HCT116 (cell line): ENCODE measurements at regions not wholly inside any gene's neighbourhood (a gene's known extent, or its start where the extent isn't known, plus 50 kb on each side); places are given as distances from the start of the nearest gene placed in this dataset.

ENCODE experiments used
- ATAC-seq: fragments of 200-7000 bp; cut with Tn5 transposase; 2 replicates; pipeline ENCODE4 v1.9.1; 2020; ENCODE audit warnings: mild to moderate bottlenecking, moderate library complexity
- BruUV-seq: library from RNA; stranded (reverse); fragments of 400-500 nt; replicated peaks from 2 replicates; lab custom pipeline; 2021; lab: Mats Ljungman, UMichigan
- CTCF ChIA-PET: fragments of 300-600 bp; sonication (Branson Sonifier 250); formaldehyde crosslinking; loops from one replicate; lab custom pipeline; 2021; ENCODE audit warnings: antibody characterized with exemption; lab: Charles Lee
- POLR2A ChIA-PET: fragments of 300-600, 350-600 bp; sonication (Branson Sonifier 250); formaldehyde crosslinking; loops from one replicate; lab custom pipeline; 2021; ENCODE audit warnings: antibody characterized with exemption; lab: Charles Lee
- RAD21 ChIA-PET, 2 experiments: fragments of 300-600 bp; sonication (Branson Sonifier 250); formaldehyde crosslinking; loops; one replicate each; lab custom pipeline; 2023; ENCODE audit warnings: low total read pairs in 2 of 2; ENCODE audit not compliant: uncharacterized antibody in 2 of 2, unreplicated experiment in 2 of 2, low non-redundant PET in 1 of 2; lab: Charles Lee
- DNase-seq: peaks from one replicate; pipeline ENCODE4 v3.0.0-alpha.2; 2010; ENCODE audit warnings: low read depth, low spot score
- H2AFZ ChIP-seq: fragments of 200-600 bp; shearing (Covaris generic), sonication (generic); 2 replicates; pipeline ENCODE4 v1.6.1; 2017; ENCODE audit warnings: low read depth, mixed run types, mixed read lengths, antibody characterized with exemption, low read length; ENCODE audit not compliant: poor library complexity, severe bottlenecking
- H3K27ac ChIP-seq: 2 replicates; pipeline ENCODE4 v1.5.1; 2012; ENCODE audit warnings: low read depth, low read length
- H3K27me3 ChIP-seq: fragments of 200-600 bp; sonication (generic); 2 replicates; pipeline ENCODE4 v1.6.1; 2016; ENCODE audit warnings: mixed run types, low read length, mixed read lengths; ENCODE audit not compliant: insufficient read depth
- H3K36me3 ChIP-seq, 2 experiments: fragments of 200-500 bp in 1 of 2; fragments of 200-600 bp in 1 of 2; sonication (Bioruptor generic) in 1 of 2; sonication (generic) in 1 of 2; 2 replicates each; pipeline versions ENCODE4 v1.5.1 to v1.6.1; 2014 to 2016; ENCODE audit warnings: low read length in 2 of 2, inconsistent platforms in 1 of 2, mixed read lengths in 1 of 2, mixed run types in 1 of 2; ENCODE audit not compliant: insufficient read depth in 2 of 2, control insufficient read depth in 1 of 2
- H3K4me1 ChIP-seq, 2 experiments: fragments of 200-600 bp in 1 of 2; sonication (generic) in 1 of 2; 2 replicates each; pipeline versions ENCODE4 v1.5.1 to v1.6.1; 2012 to 2017; ENCODE audit warnings: low read length in 2 of 2, inconsistent platforms in 1 of 2, mild to moderate bottlenecking in 1 of 2, mixed read lengths in 1 of 2, mixed run types in 1 of 2, moderate library complexity in 1 of 2; ENCODE audit not compliant: insufficient read depth in 2 of 2, control insufficient read depth in 1 of 2
- H3K4me2 ChIP-seq: fragments of 200-600 bp; sonication (generic); 2 replicates; pipeline ENCODE4 v1.6.1; 2017; ENCODE audit warnings: mixed run types, low read length, mixed read lengths
- H3K4me3 ChIP-seq, 2 experiments: fragments of 200-600 bp in 1 of 2; sonication (generic) in 1 of 2; replicated peaks in 1 of 2; 2 replicates each; pipeline ENCODE4 v1.5.1; 2011 to 2016; ENCODE audit warnings: low read length in 2 of 2, control low read depth in 1 of 2, low read depth in 1 of 2, mild to moderate bottlenecking in 1 of 2, mixed read lengths in 1 of 2, mixed run types in 1 of 2
- H3K79me2 ChIP-seq: fragments of 200-600 bp; sonication (generic); 2 replicates; pipeline ENCODE4 v1.6.1; 2017; ENCODE audit warnings: mild to moderate bottlenecking, mixed run types, low read length, moderate library complexity, mixed read lengths; ENCODE audit not compliant: insufficient read depth
- H3K9ac ChIP-seq: fragments of 200-600 bp; sonication (generic); 2 replicates; pipeline ENCODE4 v1.6.1; 2016; ENCODE audit warnings: low read length, mixed read lengths
- H3K9me2 ChIP-seq: fragments of 200-600 bp; sonication (generic), shearing (Covaris generic); 2 replicates; pipeline ENCODE4 v1.6.1; 2017; ENCODE audit warnings: mixed run types, mild to moderate bottlenecking, moderate library complexity; ENCODE audit not compliant: insufficient read depth
- H3K9me3 ChIP-seq, 2 experiments: fragments of 200-500 bp in 1 of 2; fragments of 200-600 bp in 1 of 2; sonication (Bioruptor generic) in 1 of 2; sonication (generic) in 1 of 2; 2 replicates each; pipeline ENCODE4 v1.6.1; 2014 to 2017; ENCODE audit warnings: low read length in 2 of 2, mixed read lengths in 2 of 2, inconsistent platforms in 1 of 2, low read depth in 1 of 2, mild to moderate bottlenecking in 1 of 2, mixed run types in 1 of 2, moderate library complexity in 1 of 2; ENCODE audit not compliant: control insufficient read depth in 1 of 2, insufficient read depth in 1 of 2
- H4K20me1 ChIP-seq: fragments of 200-600 bp; sonication (generic), shearing (Covaris generic); 2 replicates; pipeline ENCODE4 v1.6.1; 2017; ENCODE audit warnings: mixed run types, mild to moderate bottlenecking, moderate library complexity; ENCODE audit not compliant: insufficient read depth
- CBX3 ChIP-seq: IDR thresholded peaks from 2 replicates; pipeline ENCODE4 v1.6.1; 2012; ENCODE audit warnings: low read depth
- CTCF ChIP-seq, 3 experiments: fragments of 200-600 bp in 1 of 3; sonication (generic) in 1 of 3; IDR thresholded peaks in 2 of 3; conservative IDR thresholded peaks in 1 of 3; 2 replicates each; pipeline ENCODE4 v1.5.1; 2012 to 2017; ENCODE audit warnings: low read depth in 2 of 3, low read length in 2 of 3, antibody characterized with exemption in 1 of 3, borderline replicate concordance in 1 of 3, control low read depth in 1 of 3, mild to moderate bottlenecking in 1 of 3, mixed read lengths in 1 of 3, mixed run types in 1 of 3, moderate library complexity in 1 of 3; ENCODE audit not compliant: insufficient read depth in 1 of 3
- EGR1 ChIP-seq: IDR thresholded peaks from 2 replicates; pipeline ENCODE4 v1.6.1; 2012; ENCODE audit warnings: low read depth
- EZH2 ChIP-seq: fragments of 200-600 bp; sonication (generic); IDR thresholded peaks from 2 replicates; pipeline ENCODE4 v1.6.1; 2017; ENCODE audit warnings: antibody characterized with exemption, mixed run types
- EZH2phosphoT487 ChIP-seq: fragments of 200-600 bp; IDR thresholded peaks from 2 replicates; pipeline ENCODE4 v1.6.1; 2018; ENCODE audit warnings: antibody characterized with exemption, borderline replicate concordance
- FOSL1 ChIP-seq: IDR thresholded peaks from 2 replicates; pipeline ENCODE4 v1.6.1; 2012; ENCODE audit warnings: low read depth
- JUND ChIP-seq: IDR thresholded peaks from 2 replicates; pipeline ENCODE4 v1.6.1; 2012
- RAD21 ChIP-seq: IDR thresholded peaks from 2 replicates; pipeline ENCODE4 v1.6.1; 2012; ENCODE audit warnings: low read depth, mild to moderate bottlenecking
- REST ChIP-seq: IDR thresholded peaks from 2 replicates; pipeline ENCODE4 v1.6.1; 2012; ENCODE audit warnings: low read depth
- TCF7L2 ChIP-seq: IDR thresholded peaks from 2 replicates; pipeline ENCODE4 v1.7.0; 2011; ENCODE audit warnings: borderline replicate concordance, inconsistent platforms; ENCODE audit not compliant: insufficient read depth, insufficient read length; ENCODE audit errors: extremely low read depth
- ZFX ChIP-seq: fragments of 450-650 bp; IDR thresholded peaks from 2 replicates; pipeline ENCODE4 v1.6.1; 2017
- intact Hi-C: fragments of 100-400 bp; cut with micrococcal nuclease; formaldehyde crosslinking; loops from 2 replicates; pipeline ENCODE4 v1.10.0; 2022

GRCh38 chr11:76287227-76287626 is 80.9 kb upstream of the WNT11 start:
- intact Hi-C loops, result no loop called here
- ChIA-PET POLR2A (no interaction called here), RAD21 (no interaction called here)
- no peaks in the 10 kb centered on the region for H3K9me3 ChIP-seq
- no peak overlapping the region for H2AFZ ChIP-seq
- H3K9me2 ChIP-seq, result no peaks in the 10 kb centered on the region
- no peaks in the 10 kb centered on the region for H3K79me2 ChIP-seq
- no peak for TF ChIP-seq EZH2phosphoT487
- no peak for TF ChIP-seq EGR1
- no peak for TF ChIP-seq REST
- TF ChIP-seq ZFX, result no peak
- TF ChIP-seq TCF7L2, result no peak
- TF ChIP-seq FOSL1, result no peak
- TF ChIP-seq CBX3, result no peak
- TF ChIP-seq EZH2, result no peak
- no peak for TF ChIP-seq RAD21
- TF ChIP-seq CTCF (IDR thresholded peaks at IDR 0.05 in 2 of 3, conservative IDR thresholded peaks at IDR 0.05 in 1 of 3; ENCODE audit: borderline replicate concordance in 1 of 3, insufficient read depth in 1 of 3, low read depth in 2 of 3, low read length in 2 of 3), result no peak
- TF ChIP-seq JUND, result no peak
- TF ChIP-seq, all 23 proteins: peak for 0
- CTCF ChIA-PET, result no interaction called here
- DNase-seq (no peak), ATAC-seq (no peak)
- H3K4me2 ChIP-seq, result no peak overlapping the region
- no peaks in the 10 kb centered on the region for H4K20me1 ChIP-seq
- no peak overlapping the region for H3K4me3 ChIP-seq
- H3K4me1 ChIP-seq, result peaks cover 0 to 6% of the 10 kb centered on the region in 2 experiments; a peak in 2 of 4 replicates
- no peaks in the 10 kb centered on the region for H3K27me3 ChIP-seq
- H3K27ac ChIP-seq, result no peak overlapping the region
- no TSS peak for BruUV-seq
- no peaks in the 10 kb centered on the region for H3K36me3 ChIP-seq
- H3K9ac ChIP-seq, result no peak overlapping the region
